ENCODE measurements at regions not wholly inside any gene's neighbourhood (a gene's known extent, or its start where the extent isn't known, plus 50 kb on each side); places are given as distances from the start of the nearest gene placed in this dataset.

DNA sequence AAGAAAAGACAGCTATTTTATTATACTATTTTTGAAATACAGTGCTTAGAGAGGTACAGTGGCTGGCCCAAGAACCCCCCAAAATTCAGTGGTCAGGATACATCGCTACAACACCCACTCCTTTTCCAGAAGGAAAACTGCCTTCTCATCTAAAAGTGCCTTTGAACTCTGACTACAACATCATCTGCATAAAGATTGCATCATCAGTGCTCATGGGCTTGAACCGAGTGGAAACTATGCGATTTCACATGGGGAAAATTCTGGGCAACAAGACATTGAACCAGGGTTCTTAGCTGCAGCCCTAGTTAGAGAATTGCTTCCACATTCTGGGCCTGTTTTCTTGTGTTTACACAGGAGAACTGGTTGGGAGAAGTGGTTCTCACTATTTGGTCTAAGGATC is 294.6 kb upstream of the SLC14A2 start:
- H4K91ac ChIP-seq (ENCODE audit: low read depth, low read length, poor library complexity), result no peak overlapping the region
- H3K23ac ChIP-seq (ENCODE audit: low read depth, low read length, poor library complexity), result no peak overlapping the region
- no peak overlapping the region for H3K4me2 ChIP-seq (ENCODE audit: insufficient read depth, low read length, poor library complexity, severe bottlenecking)
- H3K9me3 ChIP-seq (replicated peaks in 1 of 2; ENCODE audit: control insufficient read depth in 2 of 2, insufficient read depth in 1 of 2, low read depth in 1 of 2, low read length in 2 of 2), result no peaks in the 10 kb centered on the region
- no peak overlapping the region for H2BK5ac ChIP-seq (ENCODE audit: low read length)
- no peak overlapping the region for H3K27ac ChIP-seq (replicated peaks; ENCODE audit: low read length)
- H2AK5ac ChIP-seq (ENCODE audit: low read depth, low read length), result no peak overlapping the region
- DNase-seq (ENCODE audit: low spot score), result no peak
- H4K8ac ChIP-seq (ENCODE audit: low read depth, low read length), result no peak overlapping the region
- no peak overlapping the region for H2BK120ac ChIP-seq (ENCODE audit: low read depth, low read length)
- no peaks in the 10 kb centered on the region for H3K36me3 ChIP-seq (replicated peaks in 1 of 2; ENCODE audit: control insufficient read depth in 2 of 2, insufficient read depth in 2 of 2, low read length in 2 of 2)
- WGBS, 2 donors (ENCODE audit: extremely low coverage in 2 of 2, insufficient read length in 2 of 2, insufficient replicate concordance in 1 of 2), result no CpG with 5 or more reads among the region's 3 CpGs
- no peak overlapping the region for H3K18ac ChIP-seq (ENCODE audit: low read length)
- H3K9ac ChIP-seq (ENCODE audit: low read depth, low read length, poor library complexity), result no peak overlapping the region
- H3K79me1 ChIP-seq (ENCODE audit: low read depth, low read length), result no peaks in the 10 kb centered on the region
- no peak overlapping the region for H3K14ac ChIP-seq (ENCODE audit: low read length)
- no peak overlapping the region for H2AFZ ChIP-seq (ENCODE audit: low read length)
- no peak overlapping the region for H2BK12ac ChIP-seq (ENCODE audit: low read length)
- no peak overlapping the region for H2BK15ac ChIP-seq (ENCODE audit: low read length)
- H3K4me3 ChIP-seq (ENCODE audit: low read length in 2 of 2), result no peak overlapping the region
- peaks cover 10 to 21% of the 10 kb centered on the region in 2 donors for H3K4me1 ChIP-seq (ENCODE audit: control insufficient read depth in 2 of 2, insufficient read depth in 1 of 2, low read depth in 1 of 2, low read length in 2 of 2)
- H3K27me3 ChIP-seq (ENCODE audit: control insufficient read depth in 3 of 3, insufficient read depth in 3 of 3, low read depth in 1 of 3, low read length in 3 of 3), result peaks cover 0 to 10% (median 0%) of the 10 kb centered on the region in 3 experiments
- H3K4ac ChIP-seq (ENCODE audit: low read length), result no peak overlapping the region

DNA sequence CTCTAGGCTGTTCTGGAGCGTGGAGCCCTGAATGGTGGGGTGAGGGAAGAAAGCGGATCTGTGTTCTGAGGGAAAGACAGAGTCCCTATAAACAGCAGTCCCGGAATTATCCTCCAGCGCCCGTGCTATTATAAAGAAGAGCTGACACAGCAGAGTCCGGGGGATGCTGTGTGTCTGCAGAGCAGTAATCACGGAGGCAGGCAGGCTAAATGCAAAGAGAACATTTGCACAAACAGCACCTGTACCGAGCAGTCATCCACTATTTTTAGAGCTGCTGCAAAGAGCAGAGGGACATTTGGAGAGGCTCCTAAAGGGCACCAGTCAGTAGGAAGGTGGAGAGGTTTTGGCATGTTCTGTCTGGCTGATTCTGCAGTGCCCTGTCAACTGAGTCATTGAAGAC is 293.8 kb upstream of the SLC14A2 start:
- Histone ChIP-seq H4K8ac (ENCODE audit: low read depth, low read length) (no peak overlapping the region), H4K91ac (ENCODE audit: low read depth, low read length, poor library complexity) (no peak overlapping the region), H3K27ac (replicated peaks; ENCODE audit: low read length) (no peak overlapping the region), H3K4me2 (ENCODE audit: insufficient read depth, low read length, poor library complexity, severe bottlenecking) (no peak overlapping the region), H2BK5ac (ENCODE audit: low read length) (no peak overlapping the region), H2AFZ (ENCODE audit: low read length) (no peak overlapping the region), H3K4me3 (ENCODE audit: low read length in 2 of 2) (no peak overlapping the region), H2BK15ac (ENCODE audit: low read length) (no peak overlapping the region), H3K79me1 (ENCODE audit: low read depth, low read length) (no peaks in the 10 kb centered on the region), H3K23ac (ENCODE audit: low read depth, low read length, poor library complexity) (no peak overlapping the region), H3K4ac (ENCODE audit: low read length) (no peak overlapping the region), H3K4me1 (ENCODE audit: control insufficient read depth in 2 of 2, insufficient read depth in 1 of 2, low read depth in 1 of 2, low read length in 2 of 2) (peaks cover 13 to 29% of the 10 kb centered on the region in 2 donors), H2AK5ac (ENCODE audit: low read depth, low read length) (no peak overlapping the region), H3K27me3 (ENCODE audit: control insufficient read depth in 3 of 3, insufficient read depth in 3 of 3, low read depth in 1 of 3, low read length in 3 of 3) (peaks cover 0 to 9% (median 0%) of the 10 kb centered on the region in 3 experiments), H3K18ac (ENCODE audit: low read length) (no peak overlapping the region), H3K9me3 (replicated peaks in 1 of 2; ENCODE audit: control insufficient read depth in 2 of 2, insufficient read depth in 1 of 2, low read depth in 1 of 2, low read length in 2 of 2) (no peaks in the 10 kb centered on the region), H3K9ac (ENCODE audit: low read depth, low read length, poor library complexity) (no peak overlapping the region), H3K36me3 (replicated peaks in 1 of 2; ENCODE audit: control insufficient read depth in 2 of 2, insufficient read depth in 2 of 2, low read length in 2 of 2) (no peaks in the 10 kb centered on the region), H2BK12ac (ENCODE audit: low read length) (no peak overlapping the region), H3K14ac (ENCODE audit: low read length) (no peak overlapping the region), H2BK120ac (ENCODE audit: low read depth, low read length) (no peak overlapping the region)
- WGBS, 2 donors (ENCODE audit: extremely low coverage in 2 of 2, insufficient read length in 2 of 2, insufficient replicate concordance in 1 of 2), result no CpG with 5 or more reads among the region's 8 CpGs
- DNase-seq (ENCODE audit: low spot score), result no peak

DNA sequence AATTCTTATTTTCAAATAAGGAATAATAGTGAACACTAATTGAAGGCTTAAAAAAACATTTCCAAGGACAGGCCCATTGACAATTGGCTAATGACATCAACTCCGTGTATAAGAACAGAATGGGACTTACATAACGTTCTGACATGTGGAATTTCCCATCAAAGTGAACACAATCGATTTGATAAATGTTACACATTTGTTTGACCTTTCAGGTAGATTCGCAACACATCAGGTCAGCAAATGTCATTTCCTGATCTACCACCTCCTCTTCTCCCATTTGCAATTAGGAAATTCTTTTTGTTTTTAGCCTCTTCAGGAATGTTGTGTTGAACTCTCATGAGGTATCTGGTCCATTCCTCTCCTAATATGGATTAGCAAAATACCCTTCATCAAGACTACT is 292.9 kb upstream of the SLC14A2 start:
- Histone ChIP-seq H4K8ac (ENCODE audit: low read depth, low read length) (no peak overlapping the region), H3K9ac (ENCODE audit: low read depth, low read length, poor library complexity) (no peak overlapping the region), H2BK15ac (ENCODE audit: low read length) (no peak overlapping the region), H4K91ac (ENCODE audit: low read depth, low read length, poor library complexity) (no peak overlapping the region), H3K4me2 (ENCODE audit: insufficient read depth, low read length, poor library complexity, severe bottlenecking) (no peak overlapping the region), H3K4me3 (ENCODE audit: low read length in 2 of 2) (no peak overlapping the region), H3K79me1 (ENCODE audit: low read depth, low read length) (no peaks in the 10 kb centered on the region), H3K9me3 (replicated peaks in 1 of 2; ENCODE audit: control insufficient read depth in 2 of 2, insufficient read depth in 1 of 2, low read depth in 1 of 2, low read length in 2 of 2) (no peaks in the 10 kb centered on the region), H2BK5ac (ENCODE audit: low read length) (no peak overlapping the region), H2BK12ac (ENCODE audit: low read length) (no peak overlapping the region), H3K23ac (ENCODE audit: low read depth, low read length, poor library complexity) (no peak overlapping the region), H3K36me3 (replicated peaks in 1 of 2; ENCODE audit: control insufficient read depth in 2 of 2, insufficient read depth in 2 of 2, low read length in 2 of 2) (no peaks in the 10 kb centered on the region), H3K14ac (ENCODE audit: low read length) (no peak overlapping the region), H2AFZ (ENCODE audit: low read length) (no peak overlapping the region), H2AK5ac (ENCODE audit: low read depth, low read length) (no peak overlapping the region), H3K27ac (replicated peaks; ENCODE audit: low read length) (no peak overlapping the region), H3K4ac (ENCODE audit: low read length) (no peak overlapping the region), H2BK120ac (ENCODE audit: low read depth, low read length) (no peak overlapping the region), H3K4me1 (ENCODE audit: control insufficient read depth in 2 of 2, insufficient read depth in 1 of 2, low read depth in 1 of 2, low read length in 2 of 2) (peaks cover 14 to 29% of the 10 kb centered on the region in 2 donors), H3K27me3 (ENCODE audit: control insufficient read depth in 3 of 3, insufficient read depth in 3 of 3, low read depth in 1 of 3, low read length in 3 of 3) (peaks cover 0 to 4% (median 0%) of the 10 kb centered on the region in 3 experiments), H3K18ac (ENCODE audit: low read length) (no peak overlapping the region)
- no CpG with 5 or more reads among the region's 4 CpGs for WGBS, 2 donors (ENCODE audit: extremely low coverage in 2 of 2, insufficient read length in 2 of 2, insufficient replicate concordance in 1 of 2)
- DNase-seq (ENCODE audit: low spot score), result no peak

DNA sequence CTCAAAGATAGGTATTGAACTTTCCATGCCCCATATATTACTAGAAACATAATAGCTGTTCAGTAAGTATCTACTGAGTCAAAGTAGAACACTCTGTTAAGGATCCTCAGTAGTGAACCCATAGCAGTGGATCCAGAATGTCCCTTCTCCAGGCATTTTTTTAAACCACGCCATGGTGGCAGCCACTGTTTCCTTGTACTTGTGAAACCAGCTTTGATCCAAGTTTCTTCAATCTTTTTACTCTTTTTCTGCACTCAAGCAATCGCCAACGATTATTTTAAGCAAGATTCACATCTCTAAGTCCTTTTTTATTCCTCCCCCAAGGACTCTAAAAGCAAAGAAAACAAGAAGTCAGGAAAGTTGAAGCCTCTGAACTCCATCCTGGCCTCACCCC is 291.2 kb upstream of the SLC14A2 start:
- H2AFZ ChIP-seq (ENCODE audit: low read length), result no peak overlapping the region
- H3K14ac ChIP-seq (ENCODE audit: low read length), result no peak overlapping the region
- H2AK5ac ChIP-seq (ENCODE audit: low read depth, low read length), result no peak overlapping the region
- DNase-seq (ENCODE audit: low spot score), result no peak
- H3K23ac ChIP-seq (ENCODE audit: low read depth, low read length, poor library complexity), result no peak overlapping the region
- no peak overlapping the region for H4K91ac ChIP-seq (ENCODE audit: low read depth, low read length, poor library complexity)
- no peak overlapping the region for H3K18ac ChIP-seq (ENCODE audit: low read length)
- H2BK5ac ChIP-seq (ENCODE audit: low read length), result no peak overlapping the region
- no peak overlapping the region for H3K9ac ChIP-seq (ENCODE audit: low read depth, low read length, poor library complexity)
- H3K9me3 ChIP-seq (replicated peaks in 1 of 2; ENCODE audit: control insufficient read depth in 2 of 2, insufficient read depth in 1 of 2, low read depth in 1 of 2, low read length in 2 of 2), result no peaks in the 10 kb centered on the region
- no peaks in the 10 kb centered on the region for H3K36me3 ChIP-seq (replicated peaks in 1 of 2; ENCODE audit: control insufficient read depth in 2 of 2, insufficient read depth in 2 of 2, low read length in 2 of 2)
- H3K4me1 ChIP-seq (ENCODE audit: control insufficient read depth in 2 of 2, insufficient read depth in 1 of 2, low read depth in 1 of 2, low read length in 2 of 2), result peaks cover 19 to 29% of the 10 kb centered on the region in 2 donors
- no peaks in the 10 kb centered on the region for H3K27me3 ChIP-seq (ENCODE audit: control insufficient read depth in 3 of 3, insufficient read depth in 3 of 3, low read depth in 1 of 3, low read length in 3 of 3)
- H2BK15ac ChIP-seq (ENCODE audit: low read length), result no peak overlapping the region
- H3K27ac ChIP-seq (replicated peaks; ENCODE audit: low read length), result peak overlapping the region; percentile 21
- H2BK12ac ChIP-seq (ENCODE audit: low read length), result no peak overlapping the region
- WGBS, 2 donors (ENCODE audit: extremely low coverage in 2 of 2, insufficient read length in 2 of 2, insufficient replicate concordance in 1 of 2), result no CpG with 5 or more reads among the region's 3 CpGs
- no peak overlapping the region for H3K4me2 ChIP-seq (ENCODE audit: insufficient read depth, low read length, poor library complexity, severe bottlenecking)
- H3K79me1 ChIP-seq (ENCODE audit: low read depth, low read length), result no peaks in the 10 kb centered on the region
- no peak overlapping the region for H4K8ac ChIP-seq (ENCODE audit: low read depth, low read length)
- H3K4ac ChIP-seq (ENCODE audit: low read length), result no peak overlapping the region
- no peak overlapping the region for H2BK120ac ChIP-seq (ENCODE audit: low read depth, low read length)
- H3K4me3 ChIP-seq (ENCODE audit: low read length in 2 of 2), result no peak overlapping the region
